Karpas-422 (cell line): ENCODE measurements at regions not wholly inside any gene's neighbourhood (a gene's known extent, or its start where the extent isn't known, plus 50 kb on each side); places are given as distances from the start of the nearest gene placed in this dataset.

Experiments used
- DNase-seq: peaks from one replicate; pipeline ENCODE4 v3.0.0-alpha.2; 2015
- H2AFZ ChIP-seq: fragments of 200-600 bp; sonication (generic); 2 replicates; pipeline ENCODE4 v1.6.1; 2014; ENCODE audit warnings: antibody characterized with exemption, low read length, mixed read lengths
- H3K27ac ChIP-seq: fragments of 200-600 bp; sonication (generic); 2 replicates; pipeline ENCODE4 v1.5.1; 2014; ENCODE audit warnings: mild to moderate bottlenecking, low read length, moderate library complexity
- H3K27me3 ChIP-seq: fragments of 200-600 bp; sonication (generic); 2 replicates; pipeline ENCODE4 v1.6.1; 2014; ENCODE audit warnings: low read length, mixed read lengths
- H3K36me3 ChIP-seq: fragments of 200-600 bp; sonication (generic); 2 replicates; pipeline ENCODE4 v1.6.1; 2014; ENCODE audit warnings: low read length, mixed read lengths; ENCODE audit not compliant: insufficient read depth
- H3K4me1 ChIP-seq: fragments of 200-600 bp; sonication (generic); 2 replicates; pipeline ENCODE4 v1.6.1; 2014; ENCODE audit warnings: mild to moderate bottlenecking, low read length, mixed read lengths
- H3K4me2 ChIP-seq: fragments of 200-600 bp; sonication (generic); 2 replicates; pipeline ENCODE4 v1.6.1; 2014; ENCODE audit warnings: low read length, low read depth, mild to moderate bottlenecking; ENCODE audit not compliant: poor library complexity, severe bottlenecking
- H3K4me3 ChIP-seq: fragments of 200-600 bp; sonication (generic); 2 replicates; pipeline ENCODE4 v1.5.1; 2014; ENCODE audit warnings: mild to moderate bottlenecking, antibody characterized with exemption, low read length, mixed read lengths
- H3K79me2 ChIP-seq: fragments of 200-600 bp; sonication (generic); 2 replicates; pipeline ENCODE4 v1.6.1; 2014; ENCODE audit warnings: mild to moderate bottlenecking, low read length, mixed read lengths
- H3K9ac ChIP-seq: fragments of 200-600 bp; sonication (generic); 2 replicates; pipeline ENCODE4 v1.6.0; 2014; ENCODE audit warnings: low read length
- H3K9me2 ChIP-seq: fragments of 200-600 bp; sonication (generic), shearing (Covaris generic); replicated peaks from 2 replicates; pipeline ENCODE4 v1.6.0; 2014; ENCODE audit warnings: mild to moderate bottlenecking, low read length, moderate library complexity; ENCODE audit not compliant: insufficient read depth
- H3K9me3 ChIP-seq: fragments of 300-700, 200-600 bp; sonication (generic); 2 replicates; pipeline ENCODE4 v1.6.1; 2014; ENCODE audit warnings: low read length, mixed read lengths
- H4K20me1 ChIP-seq: fragments of 200-600 bp; sonication (generic); 2 replicates; pipeline ENCODE4 v1.6.1; 2014; ENCODE audit warnings: mild to moderate bottlenecking, antibody characterized with exemption, low read length, low read depth; ENCODE audit not compliant: insufficient read depth

DNA sequence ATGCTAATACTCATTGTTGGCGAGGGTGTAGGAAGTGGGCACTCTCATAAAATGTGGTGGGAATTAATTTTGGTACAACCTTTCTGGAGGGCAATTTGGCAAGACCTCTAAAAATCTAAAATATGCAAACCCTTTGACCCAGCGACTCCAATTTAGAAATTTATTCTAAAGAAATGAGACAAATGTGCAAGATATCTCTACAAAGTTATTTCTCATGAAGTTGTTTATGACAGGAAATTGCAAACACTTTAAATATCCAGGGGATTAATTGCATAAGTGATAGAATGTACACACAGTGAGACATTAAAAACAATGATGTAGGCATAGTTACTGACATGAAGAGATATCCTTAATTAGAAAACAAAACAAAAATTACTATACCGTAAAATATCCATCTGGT is 246.3 kb upstream of the MAP3K1 start:
- no peaks in the 10 kb centered on the region for H3K9me3 ChIP-seq
- no peaks in the 10 kb centered on the region for H3K79me2 ChIP-seq
- H3K4me3 ChIP-seq, result no peak overlapping the region
- H2AFZ ChIP-seq, result no peak overlapping the region
- no peaks in the 10 kb centered on the region for H3K9me2 ChIP-seq
- no peak overlapping the region for H3K27ac ChIP-seq
- H4K20me1 ChIP-seq, result no peaks in the 10 kb centered on the region
- peaks cover 26% of the 10 kb centered on the region for H3K4me1 ChIP-seq
- no peak overlapping the region for H3K4me2 ChIP-seq
- no peak overlapping the region for H3K9ac ChIP-seq
- no peak for DNase-seq
- H3K36me3 ChIP-seq, result no peaks in the 10 kb centered on the region
- H3K27me3 ChIP-seq, result no peaks in the 10 kb centered on the region

GRCh38 chr5:56567278-56567677 is 248.1 kb upstream of the MAP3K1 start:
- Histone ChIP-seq H3K36me3 (no peaks in the 10 kb centered on the region), H3K27ac (no peak overlapping the region), H3K9me3 (no peaks in the 10 kb centered on the region), H3K27me3 (no peaks in the 10 kb centered on the region), H2AFZ (no peak overlapping the region), H3K79me2 (no peaks in the 10 kb centered on the region), H3K4me1 (peaks cover 22% of the 10 kb centered on the region), H3K4me2 (no peak overlapping the region), H4K20me1 (no peaks in the 10 kb centered on the region), H3K9ac (no peak overlapping the region), H3K9me2 (no peaks in the 10 kb centered on the region), H3K4me3 (no peak overlapping the region)
- DNase-seq, result no peak

GRCh38 chr5:56566374-56567249 is 248.7 kb upstream of the MAP3K1 start:
- H3K79me2 ChIP-seq, result no peaks in the 10 kb centered on the region
- H3K4me3 ChIP-seq, result no peak overlapping the region
- no peak for DNase-seq
- no peak overlapping the region for H2AFZ ChIP-seq
- no peaks in the 10 kb centered on the region for H3K9me2 ChIP-seq
- H3K27me3 ChIP-seq, result no peaks in the 10 kb centered on the region
- no peaks in the 10 kb centered on the region for H4K20me1 ChIP-seq
- H3K27ac ChIP-seq, result no peak overlapping the region
- no peaks in the 10 kb centered on the region for H3K9me3 ChIP-seq
- no peaks in the 10 kb centered on the region for H3K36me3 ChIP-seq
- no peak overlapping the region for H3K4me2 ChIP-seq
- no peak overlapping the region for H3K9ac ChIP-seq
- peaks cover 22% of the 10 kb centered on the region for H3K4me1 ChIP-seq

DNA sequence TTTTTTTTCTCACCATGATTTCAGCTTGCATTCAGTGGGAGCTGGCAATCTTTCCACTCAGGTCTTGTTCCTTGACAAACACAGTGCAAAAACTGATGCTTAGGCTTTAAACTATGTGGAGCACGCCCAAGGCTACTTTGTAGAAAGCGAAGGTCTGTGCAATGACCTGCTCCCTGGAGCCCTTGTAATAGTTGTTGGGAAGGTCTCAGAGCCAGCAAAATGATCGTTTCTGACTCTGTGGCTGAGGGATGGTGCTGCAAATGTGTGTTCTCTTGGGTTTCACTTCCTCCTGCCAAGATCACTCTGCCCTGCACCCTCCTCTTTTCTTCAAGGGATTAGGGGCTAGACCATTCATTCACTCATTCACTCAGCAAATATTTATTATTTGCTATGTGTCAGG is 249.7 kb upstream of the MAP3K1 start:
- Histone ChIP-seq H3K9me2 (no peaks in the 10 kb centered on the region), H3K9ac (peak overlapping the region; percentile 42), H4K20me1 (no peaks in the 10 kb centered on the region), H2AFZ (peak overlapping the region; percentile 17; the same call in 1 of the 2 replicates), H3K27ac (no peak overlapping the region), H3K36me3 (no peaks in the 10 kb centered on the region), H3K4me1 (peaks cover 22% of the 10 kb centered on the region), H3K9me3 (no peaks in the 10 kb centered on the region), H3K79me2 (no peaks in the 10 kb centered on the region), H3K27me3 (no peaks in the 10 kb centered on the region), H3K4me3 (peak overlapping the region; percentile 26; the same call in 1 of the 2 replicates), H3K4me2 (peak overlapping the region; percentile 54)
- peak; percentile 79 for DNase-seq

- peak overlapping the region; percentile 54 for H3K4me2 ChIP-seq
These were observed 250.1 kb upstream of the MAP3K1 start for GRCh38 chr5:56565283-56565615.

GRCh38 chr5:56564541-56565282 is 250.6 kb upstream of the MAP3K1 start:
- no peak overlapping the region for H3K4me3 ChIP-seq
- no peaks in the 10 kb centered on the region for H3K9me2 ChIP-seq
- H3K9me3 ChIP-seq, result no peaks in the 10 kb centered on the region
- no peaks in the 10 kb centered on the region for H4K20me1 ChIP-seq
- peaks cover 22% of the 10 kb centered on the region for H3K4me1 ChIP-seq
- no peak overlapping the region for H3K27ac ChIP-seq
- H3K9ac ChIP-seq, result no peak overlapping the region
- no peaks in the 10 kb centered on the region for H3K27me3 ChIP-seq
- DNase-seq, result no peak
- no peaks in the 10 kb centered on the region for H3K79me2 ChIP-seq
- no peaks in the 10 kb centered on the region for H3K36me3 ChIP-seq
- H2AFZ ChIP-seq, result no peak overlapping the region
- H3K4me2 ChIP-seq, result peak overlapping the region; percentile 54

More at GRCh38 chr5:56565283-56565615, 250.1 kb upstream of the MAP3K1 start:
- Histone ChIP-seq H3K27me3 (no peaks in the 10 kb centered on the region), H3K4me1 (peaks cover 22% of the 10 kb centered on the region), H4K20me1 (no peaks in the 10 kb centered on the region), H3K79me2 (no peaks in the 10 kb centered on the region), H3K9me2 (no peaks in the 10 kb centered on the region), H3K36me3 (no peaks in the 10 kb centered on the region), H3K27ac (no peak overlapping the region), H3K9ac (peak overlapping the region; percentile 42), H3K9me3 (no peaks in the 10 kb centered on the region), H3K4me3 (peak overlapping the region; percentile 26; the same call in 1 of the 2 replicates), H2AFZ (peak overlapping the region; percentile 17; the same call in 1 of the 2 replicates)
- DNase-seq, result no peak

GRCh38 chr5:56561455-56561854 is 253.9 kb upstream of the MAP3K1 start:
- Histone ChIP-seq H3K36me3 (no peaks in the 10 kb centered on the region), H3K4me2 (no peak overlapping the region), H3K9me3 (no peaks in the 10 kb centered on the region), H3K27me3 (no peaks in the 10 kb centered on the region), H2AFZ (no peak overlapping the region), H3K79me2 (no peaks in the 10 kb centered on the region), H4K20me1 (no peaks in the 10 kb centered on the region), H3K9me2 (no peaks in the 10 kb centered on the region), H3K4me3 (no peak overlapping the region), H3K9ac (no peak overlapping the region), H3K4me1 (peaks cover 18% of the 10 kb centered on the region), H3K27ac (no peak overlapping the region)
- DNase-seq, result no peak

DNA sequence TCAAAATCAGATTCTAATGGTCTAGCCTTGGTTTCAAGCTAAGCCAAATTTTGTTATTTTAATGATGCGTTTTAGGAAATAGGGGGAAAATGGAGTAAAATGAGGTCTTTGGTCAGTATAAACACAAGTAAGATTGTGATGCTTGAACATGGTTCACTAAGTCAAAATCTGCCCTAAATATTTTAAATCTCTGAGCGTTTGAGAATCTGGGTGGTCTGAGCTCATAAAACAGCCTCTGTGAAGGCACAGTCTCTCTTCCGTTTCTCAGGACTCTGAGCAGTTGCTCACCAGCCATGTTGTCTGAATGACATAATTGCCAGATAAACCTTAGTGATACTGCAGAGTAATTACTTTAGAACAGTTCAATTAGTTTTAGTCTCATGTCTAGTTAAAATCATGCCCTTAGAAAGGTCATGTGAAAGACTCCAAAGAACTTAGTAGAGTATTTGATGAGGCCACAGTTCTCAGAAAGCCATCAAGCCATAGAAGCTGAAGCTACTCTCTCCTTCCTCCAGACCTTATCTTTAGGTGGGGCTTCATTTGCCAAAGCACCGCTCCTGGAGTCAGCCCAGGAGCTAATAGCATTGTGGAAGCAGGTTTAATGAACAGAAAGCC is 257.1 kb upstream of the MAP3K1 start:
- Histone ChIP-seq H3K4me3 (no peak overlapping the region), H3K79me2 (no peaks in the 10 kb centered on the region)
- DNase-seq, result no peak

More for the DNA sequence above, 257.1 kb upstream of the MAP3K1 start:
- no peaks in the 10 kb centered on the region for H4K20me1 ChIP-seq
- no peaks in the 10 kb centered on the region for H3K27me3 ChIP-seq
- H2AFZ ChIP-seq, result no peak overlapping the region
- no peak overlapping the region for H3K9ac ChIP-seq
- H3K36me3 ChIP-seq, result no peaks in the 10 kb centered on the region
- no peak overlapping the region for H3K4me2 ChIP-seq
- H3K9me3 ChIP-seq, result no peaks in the 10 kb centered on the region
- no peaks in the 10 kb centered on the region for H3K9me2 ChIP-seq
- no peaks in the 10 kb centered on the region for H3K4me1 ChIP-seq
- H3K27ac ChIP-seq, result no peak overlapping the region
